Activated CD4-positive, alpha-beta T cell treated with anti-CD3 and anti-CD28 coated beads, Interleukin-10, Interleukin-2, amounts not matched to agents 100 ng/mL and 50 ng/mL, durations not matched to agents 16 hours and 8 hours (primary cell): ENCODE measurements at regions not wholly inside any gene's neighbourhood (a gene's known extent, or its start where the extent isn't known, plus 50 kb on each side); places are given as distances from the start of the nearest gene placed in this dataset.

Source experiments
- DNase-seq: peaks from one replicate; pipeline ENCODE4 v3.0.0-alpha.2; 2020

GRCh38 chr3:30504939-30505338 lies 101.5 kb upstream of the TGFBR2 start:
- DNase-seq: no peak

DNA sequence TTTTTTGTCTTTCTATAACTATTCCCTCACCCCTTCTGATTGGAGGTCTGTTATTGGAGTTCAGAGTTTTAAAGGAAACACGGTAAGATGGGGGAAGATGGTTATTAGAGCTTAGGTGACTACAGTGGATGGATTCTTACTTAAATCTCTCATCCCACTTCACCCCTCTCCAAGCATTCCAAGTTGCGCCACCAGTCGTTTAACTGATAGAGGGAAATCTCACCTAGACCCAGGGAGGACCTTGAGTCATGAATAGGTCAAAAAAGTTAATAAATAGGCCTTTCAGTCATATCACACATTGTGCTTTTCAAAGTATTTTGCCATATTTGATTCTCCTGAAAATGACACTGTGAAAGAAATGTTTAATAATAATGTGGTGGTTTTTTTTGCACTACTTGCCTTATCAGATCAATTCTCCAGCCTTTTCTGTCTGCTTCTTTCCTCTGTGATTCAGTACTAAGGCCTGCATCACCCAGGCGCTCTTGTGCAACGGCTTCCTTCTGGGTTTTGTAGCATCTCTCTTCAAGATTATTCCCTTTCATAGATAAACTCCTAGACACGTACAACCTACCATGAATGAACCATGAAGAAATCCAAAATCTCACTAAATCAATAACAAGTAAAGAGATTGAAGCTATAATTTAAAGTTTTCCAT lies 100.4 kb upstream of the TGFBR2 start:
- DNase-seq: no peak

GRCh38 chr3:30508339-30508738 lies 98.1 kb upstream of the TGFBR2 start:
- DNase-seq: no peak

- DNase-seq: no peak
Observed at GRCh38 chr3:30510596-30510995, 95.8 kb upstream of the TGFBR2 start.

- peak; percentile 17 for DNase-seq
Observed at GRCh38 chr3:30511524-30512251, 94.7 kb upstream of the TGFBR2 start.

- DNase-seq: no peak
Observed at GRCh38 chr3:30512576-30512975, 93.8 kb upstream of the TGFBR2 start.

DNA sequence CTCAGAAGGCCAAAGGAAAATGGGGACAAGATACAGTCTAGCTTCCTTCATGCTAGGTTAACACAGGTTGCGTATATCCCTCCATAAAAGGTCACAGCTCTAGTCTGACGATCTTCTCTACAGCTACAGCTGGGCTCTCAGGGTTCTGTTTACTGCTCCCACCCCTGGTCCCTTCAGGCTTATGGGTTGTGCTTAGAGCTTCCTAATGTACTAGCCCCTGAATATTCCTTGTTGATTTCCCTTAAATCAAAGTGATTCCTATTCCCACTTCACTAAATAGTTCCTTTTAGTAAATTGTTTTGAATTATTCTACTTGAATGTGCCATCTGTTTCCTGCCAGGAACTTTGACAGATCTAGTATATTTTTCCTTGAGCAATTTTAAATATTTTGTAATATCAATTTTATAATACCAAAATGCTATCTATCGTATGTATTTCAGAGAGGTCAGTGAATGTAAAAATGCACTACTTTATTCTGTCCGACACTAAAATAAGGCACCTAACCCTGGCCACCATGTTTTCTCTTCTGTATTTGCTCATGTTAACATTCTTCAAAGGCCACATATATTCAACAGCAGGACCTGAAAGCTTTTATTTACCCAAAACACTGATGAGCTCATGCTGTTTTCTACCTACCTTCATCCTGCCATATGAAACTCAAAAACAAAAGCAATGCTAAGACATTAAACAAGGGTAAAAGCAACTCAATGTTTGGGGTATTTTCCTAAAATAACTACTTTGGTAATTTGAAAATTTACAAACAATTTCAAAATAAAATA lies 92.8 kb upstream of the TGFBR2 start:
- no peak for DNase-seq

GRCh38 chr3:30516238-30516637 lies 90.2 kb upstream of the TGFBR2 start:
- no peak for DNase-seq

GRCh38 chr3:30518181-30518864 lies 88.1 kb upstream of the TGFBR2 start:
- no peak for DNase-seq

GRCh38 chr3:30518872-30519271 lies 87.5 kb upstream of the TGFBR2 start:
- DNase-seq: no peak

DNA sequence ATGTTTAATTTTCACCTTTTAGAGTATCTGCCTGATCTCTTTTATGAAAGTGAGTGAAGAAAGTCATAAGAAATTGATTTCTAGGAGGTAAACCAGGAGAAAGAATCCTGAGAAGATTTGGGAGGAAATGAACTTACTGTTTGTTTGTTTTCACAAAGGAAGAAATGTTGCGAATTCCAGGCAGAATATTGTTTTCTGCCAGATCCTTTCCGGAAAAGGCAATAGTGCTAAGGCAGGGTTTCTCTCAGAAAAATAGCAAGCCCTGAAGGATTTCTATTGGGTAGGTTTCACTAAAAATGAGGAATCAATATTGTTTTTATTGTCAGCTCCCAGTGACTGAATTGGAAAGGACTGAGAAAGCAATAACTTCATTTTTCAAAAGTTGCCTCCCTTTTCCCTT lies 85.7 kb upstream of the TGFBR2 start:
- no peak for DNase-seq

GRCh38 chr3:30521156-30521715 lies 85.2 kb upstream of the TGFBR2 start:
- DNase-seq: no peak

GRCh38 chr3:30522476-30522875 lies 83.9 kb upstream of the TGFBR2 start:
- DNase-seq: no peak

GRCh38 chr3:30523366-30523765 lies 83.0 kb upstream of the TGFBR2 start:
- DNase-seq: no peak

GRCh38 chr3:30524357-30525040 lies 81.9 kb upstream of the TGFBR2 start:
- peak; percentile 49 for DNase-seq

DNA sequence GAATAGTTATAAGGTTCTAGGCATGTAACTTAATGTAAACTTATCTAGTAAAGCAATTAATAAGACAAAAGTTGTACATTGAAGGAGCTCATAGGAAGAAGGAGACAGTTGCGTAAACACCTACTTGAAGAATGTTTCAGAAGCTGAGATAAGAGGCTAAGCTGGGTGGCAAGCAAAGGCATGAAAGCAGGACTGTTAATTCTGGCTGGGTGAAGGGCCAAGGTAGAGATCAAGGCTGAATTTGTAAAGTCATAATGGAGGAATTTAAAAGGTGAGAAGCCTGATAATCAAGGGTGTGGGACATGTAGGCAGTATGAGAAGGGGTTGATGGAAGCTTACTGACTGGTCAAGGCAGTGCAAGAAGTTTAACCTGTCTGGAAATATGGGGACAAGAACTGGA lies 80.4 kb upstream of the TGFBR2 start:
- DNase-seq: no peak

DNA sequence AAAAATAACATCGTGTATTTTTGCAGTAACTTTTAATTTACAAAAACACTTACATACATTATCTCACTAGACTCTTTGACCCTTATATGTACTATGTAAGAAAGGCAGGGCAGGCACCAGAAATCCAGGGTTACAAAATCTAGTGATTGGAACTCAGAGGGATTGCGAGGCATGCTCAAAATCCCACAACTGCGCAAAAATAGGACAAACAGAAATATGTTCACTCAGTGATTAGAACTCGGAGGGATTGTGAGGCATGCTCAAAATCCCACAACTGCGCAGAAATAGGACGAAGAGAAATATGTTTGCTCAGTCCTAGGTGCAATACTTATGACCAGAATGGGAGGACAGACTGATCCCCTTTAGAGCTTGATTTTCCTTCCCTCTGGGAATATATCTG lies 79.2 kb upstream of the TGFBR2 start:
- no peak for DNase-seq

GRCh38 chr3:30527720-30528119 lies 78.7 kb upstream of the TGFBR2 start:
- no peak for DNase-seq

GRCh38 chr3:30530084-30530483 lies 76.3 kb upstream of the TGFBR2 start:
- DNase-seq: no peak

DNA sequence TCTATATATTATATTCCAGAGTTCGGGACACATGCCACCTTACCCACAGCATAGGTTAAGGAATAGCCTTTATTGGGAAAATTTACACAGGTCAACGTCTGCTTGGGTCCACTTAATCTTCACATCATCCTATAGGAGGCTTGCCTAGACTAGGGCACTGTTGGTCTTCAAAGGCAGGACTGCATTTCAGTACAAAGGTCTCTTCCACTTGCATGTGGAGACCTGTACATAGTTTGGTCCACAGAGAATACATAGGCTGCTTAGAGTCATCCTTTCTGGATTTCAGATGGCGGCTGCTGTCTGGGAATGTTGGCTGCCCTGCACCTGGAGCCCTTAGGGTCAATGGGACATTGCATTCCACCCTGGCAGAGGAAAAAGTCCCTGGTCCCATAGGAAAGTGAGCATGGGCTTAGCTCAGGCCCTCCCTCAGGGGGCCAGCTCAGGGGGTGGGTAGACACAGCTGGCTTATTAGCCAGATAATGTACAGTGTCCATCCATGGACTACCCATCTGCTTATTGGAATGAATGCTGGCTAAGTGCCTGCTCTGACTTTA lies 75.3 kb upstream of the TGFBR2 start:
- no peak for DNase-seq

DNA sequence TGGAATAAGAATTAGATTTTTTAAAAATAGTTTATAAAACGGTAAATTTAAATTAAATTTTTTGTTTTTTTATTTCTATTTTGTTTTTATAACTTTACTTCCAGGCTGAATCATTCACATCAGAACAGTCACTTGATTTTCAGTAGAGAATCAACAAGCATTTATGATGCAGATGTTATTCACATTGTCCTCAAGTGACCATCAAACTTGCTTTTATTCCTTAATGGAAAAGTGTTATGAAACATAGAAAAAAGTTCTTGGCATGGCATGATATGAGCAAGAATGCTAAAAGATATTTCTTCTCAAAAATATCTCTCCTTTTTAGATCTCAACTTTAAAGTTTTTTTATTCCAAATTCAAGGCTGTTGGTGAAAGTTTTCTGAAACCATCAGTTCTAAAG lies 70.9 kb upstream of the TGFBR2 start:
- DNase-seq: no peak

- DNase-seq: no peak
Observed at GRCh38 chr3:30538791-30539190, 67.6 kb upstream of the TGFBR2 start.
